ENCODE measurements at regions not wholly inside any gene's neighbourhood (a gene's known extent, or its start where the extent isn't known, plus 50 kb on each side); places are given as distances from the start of the nearest gene placed in this dataset.
A peak's percentile ranks its signal among the peaks of the same experiment; 100 is the strongest.

DNA sequence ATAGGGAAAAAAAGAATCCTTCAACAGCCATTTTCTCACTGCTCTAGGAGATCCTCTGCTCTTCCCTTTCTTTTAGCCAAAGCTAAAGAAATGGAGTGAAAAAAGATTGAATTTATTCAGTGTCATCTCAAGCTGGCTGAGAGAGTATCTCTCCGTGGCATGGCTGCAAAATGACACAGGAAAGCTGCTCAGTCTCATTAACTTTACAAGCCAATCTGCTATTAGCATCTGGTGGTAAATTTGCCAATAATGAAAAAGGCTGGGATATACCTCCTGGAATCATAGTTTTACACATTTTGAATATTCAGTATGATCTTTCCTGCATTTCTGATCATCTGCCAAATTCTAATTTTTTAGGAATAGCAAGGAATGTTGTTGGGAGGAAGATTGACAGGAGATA is 176.8 kb upstream of the CHRM3 start:
- no peak for DNase-seq

DNA sequence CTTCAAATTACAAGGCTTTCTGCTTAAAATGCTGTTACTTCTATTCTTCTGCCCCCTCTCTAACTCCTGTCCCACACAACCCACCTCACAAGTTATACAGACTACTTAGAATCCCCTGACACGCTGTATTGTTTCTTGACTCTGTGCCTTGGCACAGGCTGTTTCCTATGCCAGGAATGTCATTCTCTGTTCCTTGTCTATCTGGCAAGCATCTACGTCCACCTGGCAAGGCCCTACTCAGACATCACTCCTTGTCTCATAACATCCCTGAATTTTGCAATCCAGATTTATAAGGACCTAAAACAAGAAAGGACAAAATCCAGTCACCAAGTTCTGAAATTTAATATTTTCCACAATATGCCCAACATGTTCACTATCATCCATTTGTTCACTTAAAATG is 182.0 kb upstream of the CHRM3 start:
- DNase-seq: no peak

GRCh38 chr1:239197871-239198270 is 188.5 kb upstream of the CHRM3 start:
- no peak for DNase-seq

DNA sequence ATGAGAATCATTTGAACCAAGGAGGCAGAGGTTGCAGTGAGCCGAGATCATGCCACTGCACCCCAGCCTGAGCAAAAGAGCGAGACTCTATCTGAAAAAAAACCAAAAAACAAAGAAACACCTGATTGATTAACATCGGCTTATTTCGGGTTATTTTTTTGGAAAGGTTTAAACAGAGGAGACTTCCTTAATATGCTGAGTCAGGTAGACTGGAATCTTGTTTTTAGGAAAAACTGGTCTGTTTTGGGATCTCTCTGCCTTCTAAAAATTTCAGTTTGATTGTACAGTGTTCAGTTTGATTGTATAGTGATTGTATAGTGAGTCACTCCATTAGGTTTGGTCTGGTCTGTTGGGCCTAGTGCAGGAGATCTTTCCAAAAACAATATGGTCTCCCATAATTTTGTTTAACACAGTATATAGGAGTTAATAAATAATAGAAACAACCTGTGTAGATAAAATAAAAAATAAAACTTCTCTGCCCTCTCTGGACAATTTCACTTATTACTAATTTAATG is 196.3 kb upstream of the CHRM3 start:
- no peak for DNase-seq

DNA sequence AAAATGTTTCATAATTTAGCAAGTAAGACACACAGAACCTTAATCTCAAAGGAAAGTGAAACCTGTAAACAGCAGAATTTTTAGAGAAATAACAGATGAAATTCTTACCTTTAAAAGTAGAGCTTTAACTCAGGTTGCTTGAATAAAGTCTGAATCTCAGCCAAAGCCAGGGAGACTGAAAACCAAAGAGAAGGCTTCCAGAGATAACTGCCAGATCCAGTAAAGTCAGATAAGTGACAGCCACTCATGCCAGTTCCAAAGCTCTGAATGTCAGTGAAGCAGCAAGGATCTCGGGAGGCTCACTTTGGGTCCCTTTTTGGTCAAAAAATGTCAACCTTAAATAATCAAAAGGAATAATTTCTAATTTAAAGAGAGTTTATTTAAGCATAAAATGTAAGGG is 199.9 kb upstream of the CHRM3 start:
- no peak for DNase-seq

GRCh38 chr1:239185245-239185619 is 201.1 kb upstream of the CHRM3 start:
- DNase-seq: peak; percentile 9

GRCh38 chr1:239184561-239185244 is 201.7 kb upstream of the CHRM3 start:
- peak; percentile 81 for DNase-seq

GRCh38 chr1:239178961-239179360 is 207.4 kb upstream of the CHRM3 start:
- no peak for DNase-seq

DNA sequence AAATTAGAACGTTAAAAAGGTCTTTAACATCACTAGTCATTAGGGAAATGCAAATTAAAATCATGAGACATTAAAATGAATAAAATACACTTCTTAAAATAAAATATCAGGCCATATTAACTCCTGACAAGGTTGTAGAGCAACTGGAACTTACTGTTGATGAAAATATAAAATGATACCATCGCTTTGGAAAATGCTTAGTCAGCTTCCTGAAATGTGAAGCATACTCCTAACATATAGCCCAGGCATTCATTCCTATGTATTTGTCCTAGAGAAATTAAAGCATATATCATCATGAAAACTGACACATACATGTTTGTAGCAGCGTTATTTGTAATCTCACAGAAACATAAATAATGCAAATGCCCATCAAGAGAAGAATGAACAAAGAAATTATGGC is 211.5 kb upstream of the CHRM3 start:
- no peak for DNase-seq

DNA sequence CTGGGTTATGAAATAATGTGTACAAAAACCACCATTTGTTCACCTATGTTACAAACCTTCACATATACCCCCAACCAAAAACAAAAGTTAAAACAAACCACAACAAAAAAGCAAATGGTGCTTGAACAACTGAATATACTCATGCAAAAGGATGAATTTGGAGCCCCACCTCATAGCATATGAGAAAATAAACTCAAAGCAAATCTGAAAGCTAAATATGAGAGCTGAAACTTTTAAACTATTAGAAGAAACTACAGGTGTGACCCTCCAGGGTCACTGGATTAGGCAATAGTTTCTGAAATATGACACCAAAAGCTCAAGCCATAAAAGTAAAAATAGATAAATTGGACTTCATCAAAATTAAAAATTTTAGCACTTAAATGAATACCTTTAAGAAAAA is 215.5 kb upstream of the CHRM3 start:
- DNase-seq: no peak

GRCh38 chr1:239169276-239169675 is 217.1 kb upstream of the CHRM3 start:
- no peak for DNase-seq

DNA sequence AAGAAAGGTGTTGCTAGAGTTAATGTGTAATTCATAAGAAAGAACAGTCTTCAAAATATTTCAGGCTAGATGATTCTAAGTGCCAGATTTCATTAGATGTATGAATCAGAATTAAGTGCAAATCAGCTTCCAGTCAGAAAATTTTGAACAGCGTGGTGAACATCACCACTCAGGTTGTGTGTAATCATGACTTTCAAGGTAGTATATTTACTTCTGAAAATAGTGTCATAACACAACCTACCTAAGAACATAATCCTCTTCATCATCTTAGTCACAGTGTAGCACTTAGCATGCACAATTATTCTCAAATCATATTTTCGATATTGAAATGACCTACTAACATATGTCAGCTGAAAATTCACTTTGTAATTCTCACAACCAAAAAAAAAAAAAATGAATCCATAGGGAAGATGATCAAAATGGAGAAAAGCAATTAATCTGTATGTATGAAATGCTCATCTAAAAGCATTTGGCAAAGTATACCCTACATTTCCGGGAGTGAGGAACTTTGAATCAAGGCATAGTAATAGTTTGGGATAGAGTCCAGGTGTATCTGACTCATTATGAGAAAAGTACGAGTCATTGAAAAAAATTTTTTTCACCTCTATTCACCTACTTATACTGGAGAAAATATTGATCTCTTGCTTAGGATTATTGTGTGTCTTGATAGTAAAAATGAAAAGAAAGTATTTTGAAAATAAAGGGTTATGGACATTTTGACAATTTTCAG is 221.8 kb upstream of the CHRM3 start:
- no peak for DNase-seq

DNA sequence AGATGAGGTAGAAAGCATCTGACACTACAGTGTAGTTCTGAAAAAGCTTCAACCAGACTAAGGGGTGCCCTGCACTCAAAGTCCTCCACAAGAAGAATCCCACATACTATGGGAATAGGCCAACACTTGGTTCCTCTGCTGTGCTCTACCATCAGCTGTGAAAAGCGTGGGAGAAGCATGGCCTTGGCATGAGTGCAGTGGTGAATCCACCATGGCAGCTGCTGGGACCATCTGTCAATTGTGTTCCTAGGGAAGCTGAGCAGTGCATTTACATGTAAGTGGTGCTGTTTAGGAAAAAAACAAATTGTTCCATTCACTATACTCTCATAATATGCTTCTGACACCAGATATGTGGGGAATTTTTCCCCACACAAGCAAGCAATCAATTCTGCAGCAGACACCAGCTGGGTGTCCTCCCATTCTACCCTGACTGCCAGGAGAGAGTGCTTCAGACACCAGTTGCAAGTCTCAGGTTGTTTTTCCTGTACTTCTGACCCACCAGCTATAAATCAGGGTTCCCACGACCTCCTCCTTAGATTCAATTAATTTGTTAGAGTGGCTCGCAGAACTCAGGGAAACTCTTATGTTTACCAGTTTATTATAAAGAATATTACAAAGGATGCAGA is 230.8 kb upstream of the CHRM3 start:
- peak; percentile 82 for DNase-seq

DNA sequence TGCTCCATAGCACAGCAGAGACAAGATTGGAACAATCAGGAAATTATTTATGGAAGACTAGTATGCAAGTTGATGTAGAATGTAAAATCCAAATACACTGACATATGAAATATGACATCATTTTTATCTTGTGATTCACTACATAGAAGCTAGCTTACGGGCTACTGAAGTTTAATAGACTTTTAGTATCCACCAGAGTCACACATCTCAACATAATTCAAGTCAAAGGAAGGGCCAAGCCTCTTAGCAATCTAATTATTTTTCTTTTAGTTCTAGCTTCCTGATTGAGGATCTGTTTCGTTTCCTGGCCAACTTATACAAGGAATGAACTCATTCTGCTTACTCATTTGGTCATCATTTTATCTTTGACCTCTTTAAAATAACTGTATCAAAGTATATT is 234.4 kb upstream of the CHRM3 start:
- DNase-seq: no peak

DNA sequence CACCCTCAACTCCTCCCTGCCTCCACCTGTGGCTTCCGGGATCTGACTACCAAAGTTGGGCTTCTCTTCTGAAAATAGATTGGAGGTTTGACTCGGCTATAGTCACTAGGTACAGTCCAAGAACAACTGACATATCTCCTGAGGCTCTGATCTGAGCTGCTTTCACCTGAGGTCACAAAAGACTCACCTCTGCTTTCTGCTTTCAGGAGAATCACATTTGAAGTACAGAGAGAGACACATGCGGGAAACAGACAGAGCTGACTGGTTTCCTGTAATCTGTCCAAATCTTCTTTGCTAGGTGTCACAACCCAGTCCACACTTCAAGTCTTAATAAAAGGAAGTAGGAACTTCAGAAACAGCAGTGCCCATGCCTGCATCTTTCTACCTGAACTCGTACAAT is 245.4 kb upstream of the CHRM3 start:
- no peak for DNase-seq

GRCh38 chr1:239139801-239140200 is 246.6 kb upstream of the CHRM3 start:
- DNase-seq: no peak

- no peak for DNase-seq
Measured at GRCh38 chr1:239128541-239128940, 257.8 kb upstream of the CHRM3 start.

GRCh38 chr1:239126884-239127283 is 259.5 kb upstream of the CHRM3 start:
- peak; percentile 5 for DNase-seq

DNA sequence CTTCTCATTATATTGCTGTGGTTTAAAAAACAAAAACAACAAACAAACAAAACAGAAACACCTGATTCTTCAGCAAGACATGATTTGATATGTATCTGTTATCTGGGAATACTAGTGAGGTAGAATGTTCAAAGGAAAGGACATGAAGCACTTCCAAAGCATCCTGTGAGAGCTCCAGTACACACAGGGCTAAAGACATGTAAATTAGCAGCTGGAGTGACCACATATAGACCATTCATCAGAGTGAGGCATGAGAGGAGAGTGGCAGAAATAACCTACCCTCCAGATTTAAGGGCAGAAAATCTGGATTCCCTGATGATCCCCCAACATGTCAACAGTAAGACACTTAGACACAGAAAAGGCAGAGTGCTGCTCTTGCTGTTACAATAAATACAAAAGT is 260.5 kb upstream of the CHRM3 start:
- DNase-seq: no peak

GRCh38 chr1:239125027-239125426 is 261.3 kb upstream of the CHRM3 start:
- no peak for DNase-seq

DNA sequence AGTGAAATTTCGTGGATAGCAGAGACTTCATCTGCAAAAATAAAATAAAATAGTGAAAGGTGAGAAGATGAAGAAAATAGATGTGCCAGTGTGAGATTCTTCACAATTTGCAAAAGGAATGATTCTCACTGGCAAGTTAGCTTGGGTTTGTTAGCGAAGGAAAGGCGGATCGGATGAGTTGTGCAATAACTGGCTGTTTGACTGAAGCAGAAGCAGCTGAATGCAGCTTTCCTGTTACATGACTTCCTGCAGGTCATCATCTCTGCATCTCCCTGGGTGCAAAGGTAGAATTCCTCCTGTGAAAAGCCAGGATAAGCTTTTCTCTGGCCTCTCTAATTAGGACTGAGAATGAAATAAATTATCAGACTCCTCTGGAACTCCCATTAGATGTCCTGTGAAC is 263.1 kb upstream of the CHRM3 start:
- DNase-seq: no peak

DNA sequence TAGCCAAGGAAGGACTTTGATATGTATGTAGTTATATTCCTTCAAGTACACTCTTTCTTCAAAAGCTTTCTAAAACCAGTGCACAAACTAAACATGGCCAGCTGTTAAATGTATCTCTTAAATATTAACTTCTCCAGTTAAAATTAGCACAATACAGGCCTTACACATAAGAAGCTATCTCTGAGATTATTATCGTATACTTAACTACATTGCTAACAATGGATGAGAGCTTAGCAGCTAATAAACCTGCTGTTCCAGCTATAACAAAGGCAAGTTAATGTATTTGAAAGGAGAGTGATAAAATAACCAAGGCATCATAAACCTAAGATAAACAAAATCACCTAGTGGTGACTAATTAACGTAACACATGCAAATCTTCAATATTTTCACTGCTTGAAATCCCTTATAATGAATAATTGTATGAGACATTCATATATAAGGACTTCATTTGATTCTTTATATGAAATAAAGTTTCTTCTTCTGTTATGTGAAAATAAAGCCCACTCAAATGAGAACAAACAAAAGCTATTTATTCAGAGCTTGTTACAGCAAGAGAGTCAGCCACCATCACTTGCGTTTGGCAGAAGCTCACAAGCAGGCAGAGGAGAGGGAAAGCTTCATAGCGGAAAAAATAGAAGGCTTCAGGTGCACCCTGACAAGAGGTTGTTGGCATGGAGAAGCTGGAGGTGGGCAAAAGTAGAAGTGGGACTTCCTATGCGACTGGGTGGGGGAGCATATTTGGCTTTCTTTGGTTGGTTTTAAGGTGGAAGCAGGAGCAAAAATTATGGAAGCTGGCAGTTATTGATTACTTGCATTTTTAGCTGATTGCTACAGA is 274.1 kb upstream of the CHRM3 start:
- no peak for DNase-seq

DNA sequence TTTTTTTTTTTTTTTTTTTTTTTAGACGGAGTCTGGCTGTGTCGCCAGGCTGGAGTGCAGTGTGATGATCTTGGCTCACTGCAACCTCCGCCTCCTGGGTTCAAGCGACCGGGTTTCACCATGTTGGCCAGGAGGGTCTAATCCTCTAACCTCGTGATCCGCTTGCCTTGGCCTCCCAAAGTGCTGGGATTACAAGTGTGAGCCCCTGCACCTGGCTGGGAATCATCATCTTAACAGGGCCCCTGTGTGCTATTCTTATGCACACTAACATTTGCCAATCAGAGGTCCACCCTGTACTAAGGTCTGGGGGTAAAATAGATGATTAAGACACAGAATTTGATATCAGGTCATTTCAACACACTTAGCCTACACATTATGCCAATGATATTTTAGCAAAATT is 278.7 kb upstream of the CHRM3 start:
- DNase-seq: no peak
